ENCODE measurements at regions not wholly inside any gene's neighbourhood (a gene's known extent, or its start where the extent isn't known, plus 50 kb on each side); places are given as distances from the start of the nearest gene placed in this dataset.

- intact Hi-C loops (cut with micrococcal nuclease; ENCODE audit: unreplicated experiment), result no loop called here
- no TSS peak for BruUV-seq (replicated peaks)
Observed at GRCh38 chr10:57959318-57960006, 308.2 kb downstream of the IPMK start.

GRCh38 chr10:57955076-57955475 is 312.6 kb downstream of the IPMK start:
- no peak for DNase-seq (ENCODE audit: low read depth, low spot score)
- TF ChIP-seq SIN3A (IDR thresholded peaks at IDR 0.05; ENCODE audit: borderline replicate concordance, insufficient read depth, low read depth, low read length) (no peak), TCF7L2 (IDR thresholded peaks at IDR 0.05; ENCODE audit: low read depth, low read length) (no peak), REST (IDR thresholded peaks at IDR 0.05; ENCODE audit: insufficient read depth in 1 of 2, low read depth in 2 of 2, low read length in 1 of 2) (no peak), CTCF (IDR thresholded peaks at IDR 0.05) (no peak), POLR2AphosphoS5 (IDR thresholded peaks at IDR 0.05; ENCODE audit: low read depth, low read length) (no peak)

More at GRCh38 chr10:57959318-57960006, 308.2 kb downstream of the IPMK start:
- no peak overlapping the region for H3K27ac ChIP-seq (ENCODE audit: low read length)
- H3K4me3 ChIP-seq (ENCODE audit: low read depth in 2 of 2, low read length in 2 of 2), result no peak overlapping the region
- H3K9me3 ChIP-seq (ENCODE audit: control insufficient read depth, insufficient read depth, low read depth, low read length), result no peaks in the 10 kb centered on the region
- DNase-seq (ENCODE audit: low read depth, low spot score), result no peak
- H3K4me1 ChIP-seq (ENCODE audit: control insufficient read depth, insufficient read depth, low read length), result no peaks in the 10 kb centered on the region
- no peak for TF ChIP-seq TCF7L2 (IDR thresholded peaks at IDR 0.05; ENCODE audit: low read depth, low read length)
- TF ChIP-seq CTCF (IDR thresholded peaks at IDR 0.05), result no peak
- TF ChIP-seq SIN3A (IDR thresholded peaks at IDR 0.05; ENCODE audit: borderline replicate concordance, insufficient read depth, low read depth, low read length), result no peak
- TF ChIP-seq POLR2AphosphoS5 (IDR thresholded peaks at IDR 0.05; ENCODE audit: low read depth, low read length), result no peak
- no peak for TF ChIP-seq REST (IDR thresholded peaks at IDR 0.05; ENCODE audit: insufficient read depth in 1 of 2, low read depth in 2 of 2, low read length in 1 of 2)
- in situ Hi-C loops (cut with HindIII; ENCODE audit: low pct_unique_long_range_greater_than_20kb, low sequenced_read_pairs), result no loop called here
- ChIA-PET CTCF (no interaction called here), POLR2A (no interaction called here)
- no peaks in the 10 kb centered on the region for H3K36me3 ChIP-seq (ENCODE audit: control insufficient read depth, insufficient read depth, low read length)
- no peak for ATAC-seq
- H3K27me3 ChIP-seq (ENCODE audit: control insufficient read depth, insufficient read depth, low read length), result no peaks in the 10 kb centered on the region

More at GRCh38 chr10:57955076-57955475, 312.6 kb downstream of the IPMK start:
- ChIA-PET CTCF (no interaction called here), POLR2A (no interaction called here)
- ATAC-seq, result no peak
- in situ Hi-C loops (cut with HindIII; ENCODE audit: low pct_unique_long_range_greater_than_20kb, low sequenced_read_pairs), result no loop called here
- Histone ChIP-seq H3K27me3 (ENCODE audit: control insufficient read depth, insufficient read depth, low read length) (no peaks in the 10 kb centered on the region), H3K9me3 (ENCODE audit: control insufficient read depth, insufficient read depth, low read depth, low read length) (no peaks in the 10 kb centered on the region), H3K27ac (ENCODE audit: low read length) (no peak overlapping the region), H3K4me3 (ENCODE audit: low read depth in 2 of 2, low read length in 2 of 2) (no peak overlapping the region), H3K36me3 (ENCODE audit: control insufficient read depth, insufficient read depth, low read length) (no peaks in the 10 kb centered on the region), H3K4me1 (ENCODE audit: control insufficient read depth, insufficient read depth, low read length) (no peaks in the 10 kb centered on the region)
- intact Hi-C loops (cut with micrococcal nuclease; ENCODE audit: unreplicated experiment), result no loop called here
- BruUV-seq (replicated peaks), result no TSS peak

Data from Panc1 (cell line).